GM12878 (cell line): ENCODE measurements at regions not wholly inside any gene's neighbourhood (a gene's known extent, or its start where the extent isn't known, plus 50 kb on each side); places are given as distances from the start of the nearest gene placed in this dataset.

Experiments
- ATAC-seq: fragments of 200-7000 bp; cut with Tn5 transposase; 3 replicates; pipeline ENCODE4 v1.9.1; 2020; ENCODE audit warnings: mild to moderate bottlenecking, moderate library complexity
- BruUV-seq: library from RNA; stranded (reverse); fragments of 400-500 nt; replicated peaks from 2 replicates; lab custom pipeline; 2021; lab: Mats Ljungman, UMichigan
- CTCF ChIA-PET: fragments of 300-600 bp; sonication (Branson Sonifier 250); formaldehyde crosslinking; extraction: SDS; loops from one replicate; lab custom pipeline; 2021; ENCODE audit warnings: inconsistent platforms; lab: Yijun Ruan, JAX
- POLR2A ChIA-PET: fragments of 350-600 bp; formaldehyde crosslinking; extraction: SDS; loops from one replicate; lab custom pipeline; 2021; ENCODE audit warnings: inconsistent platforms; lab: Charles Lee
- RAD21 ChIA-PET: fragments of 300-600 bp; sonication (Branson Sonifier 250); formaldehyde crosslinking; loops from one replicate; lab custom pipeline; 2023; ENCODE audit warnings: antibody characterized with exemption; ENCODE audit not compliant: unreplicated experiment; lab: Charles Lee
- SMC1A ChIA-PET: fragments of 300-600 bp; sonication (Branson Sonifier 250); formaldehyde crosslinking; loops from one replicate; lab custom pipeline; 2023; ENCODE audit not compliant: unreplicated experiment, uncharacterized antibody; lab: Charles Lee
- DNase-seq: peaks from one replicate; pipeline ENCODE4 v3.0.0-alpha.2; 2011; ENCODE audit warnings: low read depth, low spot score
- FAIRE-seq: peaks from 3 replicates; lab custom pipeline; 2011; peaks lifted over from hg19 to GRCh38; lab: Jason Lieb, UNC
- H2AFZ ChIP-seq: 2 replicates; pipeline ENCODE4 v1.6.0; 2011; ENCODE audit warnings: low read depth, low read length, control low read depth; ENCODE audit not compliant: control insufficient read depth
- H3K27ac ChIP-seq: 2 replicates; pipeline ENCODE4 v1.5.1; 2011; ENCODE audit warnings: control low read depth; ENCODE audit not compliant: control insufficient read depth, insufficient read depth
- H3K27me3 ChIP-seq, 2 experiments: replicated peaks in 1 of 2; 2 replicates each; pipeline versions ENCODE4 v1.6.0 to v1.6.1; 2011; ENCODE audit warnings: low read length in 1 of 2; ENCODE audit not compliant: control insufficient read depth in 2 of 2, insufficient read depth in 2 of 2
- H3K36me3 ChIP-seq, 2 experiments: 2 replicates each; pipeline ENCODE4 v1.5.1; 2011; ENCODE audit warnings: low read length in 1 of 2; ENCODE audit not compliant: control insufficient read depth in 2 of 2, insufficient read depth in 2 of 2
- H3K4me1 ChIP-seq: 2 replicates; pipeline ENCODE4 v1.6.1; 2011; ENCODE audit warnings: mild to moderate bottlenecking, low read length, moderate library complexity, mixed read lengths; ENCODE audit not compliant: control insufficient read depth, insufficient read depth
- H3K4me2 ChIP-seq: 2 replicates; pipeline ENCODE4 v1.6.0; 2011; ENCODE audit warnings: control low read depth; ENCODE audit not compliant: control insufficient read depth, insufficient read depth
- H3K4me3 ChIP-seq: fragments of 200-600 bp; sonication (generic); 2 replicates; pipeline ENCODE4 v1.5.1; 2016
- H3K79me2 ChIP-seq: 2 replicates; pipeline ENCODE4 v1.6.0; 2011; ENCODE audit warnings: low read length; ENCODE audit not compliant: control insufficient read depth, insufficient read depth
- H3K9ac ChIP-seq: 2 replicates; pipeline ENCODE4 v1.8.0; 2011; ENCODE audit warnings: low read length, control low read depth, mixed read lengths; ENCODE audit not compliant: control insufficient read depth, insufficient read depth
- H3K9me3 ChIP-seq: replicated peaks from 3 replicates; pipeline ENCODE4 v1.5.1; 2011; ENCODE audit warnings: mild to moderate bottlenecking, low read length; ENCODE audit not compliant: control insufficient read depth, insufficient read depth
- H4K20me1 ChIP-seq: 2 replicates; pipeline ENCODE4 v1.6.0; 2011; ENCODE audit not compliant: control insufficient read depth, insufficient read depth
- ASH2L ChIP-seq: fragments of 300-600, 200-600 bp; sonication (generic); IDR thresholded peaks from 2 replicates; pipeline ENCODE4 v1.6.1; 2017; ENCODE audit warnings: low read depth, mild to moderate bottlenecking, borderline replicate concordance
- ATF2 ChIP-seq: IDR thresholded peaks from 2 replicates; pipeline ENCODE4 v1.6.1; 2012; ENCODE audit warnings: low read length, inconsistent platforms
- CBFB ChIP-seq: IDR thresholded peaks from 2 replicates; pipeline ENCODE4 v1.6.1; 2016; ENCODE audit warnings: antibody characterized with exemption, low read depth
- CREB1 ChIP-seq: IDR thresholded peaks from 2 replicates; pipeline ENCODE4 v1.6.1; 2012; ENCODE audit warnings: low read depth, mild to moderate bottlenecking, inconsistent platforms
- E4F1 ChIP-seq: fragments of 450-650 bp; IDR thresholded peaks from 2 replicates; pipeline ENCODE4 v1.6.1; 2018; ENCODE audit warnings: borderline replicate concordance, mild to moderate bottlenecking; ENCODE audit not compliant: partially characterized antibody
- MTA3 ChIP-seq: IDR thresholded peaks from 2 replicates; pipeline ENCODE4 v1.6.1; 2012; ENCODE audit warnings: low read length, inconsistent platforms, borderline replicate concordance
- MYB ChIP-seq: fragments of 150-350 bp; IDR thresholded peaks from 2 replicates; pipeline ENCODE4 v1.6.1; 2014; ENCODE audit warnings: mild to moderate bottlenecking, low read depth, low read length, borderline replicate concordance
- SIN3A ChIP-seq: IDR thresholded peaks from 2 replicates; pipeline ENCODE4 v1.6.1; 2012; ENCODE audit warnings: low read depth, low read length, improper control_type of control experiment
- SRF ChIP-seq, 2 experiments: IDR thresholded peaks; 2 replicates each; pipeline ENCODE4 v1.6.1; 2011; ENCODE audit warnings: low read depth in 2 of 2, low read length in 2 of 2, mild to moderate bottlenecking in 1 of 2, moderate library complexity in 1 of 2
- TCF7 ChIP-seq: IDR thresholded peaks from 2 replicates; pipeline ENCODE4 v1.6.1; 2014; ENCODE audit warnings: antibody characterized with exemption, borderline replicate concordance
- ZBTB40 ChIP-seq: fragments of 450-650 bp; IDR thresholded peaks from 2 replicates; pipeline ENCODE4 v1.6.1; 2016; ENCODE audit warnings: mild to moderate bottlenecking, moderate library complexity, borderline replicate concordance
- ZNF24 ChIP-seq: fragments of 450-650 bp; IDR thresholded peaks from 2 replicates; pipeline ENCODE4 v1.6.1; 2017; ENCODE audit warnings: antibody characterized with exemption, mild to moderate bottlenecking
- WGBS: methylation state at CpG from one replicate; pipeline ENCODE4 v1.1.6; 2016; ENCODE audit warnings: low lambda C conversion rate; ENCODE audit not compliant: insufficient replicate concordance, insufficient coverage; ENCODE audit errors: missing lambda C conversion rate; 5-methylcytosine and 5-hydroxymethylcytosine counted together
- in situ Hi-C: fragments of 300-500 bp; cut with MboI; formaldehyde crosslinking; loops from 9 replicates; pipeline ENCODE4 v1.14.3; 2018; ENCODE audit warnings: mixed read lengths
- intact Hi-C: fragments of 100-400 bp; cut with micrococcal nuclease; formaldehyde crosslinking; loops from one replicate; pipeline ENCODE4 v1.14.2; 2022; ENCODE audit not compliant: unreplicated experiment
- TF ChIP-seq, protein P1 (sequence below): fragments of 150-350 bp; IDR thresholded peaks from 2 replicates; pipeline ENCODE4 v1.6.1; 2014; ENCODE audit warnings: mild to moderate bottlenecking, low read depth, low read length
- TF ChIP-seq, protein P2 (sequence below): fragments of 450-650 bp; IDR thresholded peaks from 2 replicates; pipeline ENCODE4 v1.6.1; 2014; ENCODE audit warnings: mild to moderate bottlenecking

- POLR2A ChIA-PET = no interaction called here
- no TSS peak for BruUV-seq
- H2AFZ ChIP-seq = no peak overlapping the region; the same call in 1 of the 2 replicates
- H4K20me1 ChIP-seq = no peaks in the 10 kb centered on the region
- ATAC-seq (0 out of 3 replicates have a peak, but pooled peaks have one; percentile 32), DNase-seq (no peak), FAIRE-seq (no peak)
- in situ Hi-C loops (loop anchor here (25.0 kb wide), 1 partner anchor 877 kb away; no protein-coding TSS in a partner anchor), intact Hi-C loops (no loop called here)
- RAD21 ChIA-PET = no interaction called here
- CTCF ChIA-PET = no interaction called here
- H3K9me3 ChIP-seq = no peaks in the 10 kb centered on the region
- no peaks in the 10 kb centered on the region for H3K27me3 ChIP-seq
- no peak overlapping the region for H3K4me3 ChIP-seq
- SMC1A ChIA-PET = no interaction called here
- 35% methylated on average over 7 of the region's 7 CpGs for WGBS
- H3K27ac ChIP-seq = no peak overlapping the region
- no peaks in the 10 kb centered on the region for H3K79me2 ChIP-seq
- H3K36me3 ChIP-seq = no peaks in the 10 kb centered on the region
- no peak overlapping the region for H3K4me2 ChIP-seq
- H3K9ac ChIP-seq = no peak overlapping the region
- H3K4me1 ChIP-seq = no peaks in the 10 kb centered on the region
- no peak for TF ChIP-seq TCF7
- TF ChIP-seq SIN3A = no peak
- TF ChIP-seq CREB1 = no peak
- no peak for TF ChIP-seq ZNF24
- no peak for TF ChIP-seq MTA3
- no peak for TF ChIP-seq MYB
- no peak for TF ChIP-seq CBFB
- TF ChIP-seq ASH2L = no peak
- TF ChIP-seq E4F1 = no peak
- TF ChIP-seq, protein P1, sequence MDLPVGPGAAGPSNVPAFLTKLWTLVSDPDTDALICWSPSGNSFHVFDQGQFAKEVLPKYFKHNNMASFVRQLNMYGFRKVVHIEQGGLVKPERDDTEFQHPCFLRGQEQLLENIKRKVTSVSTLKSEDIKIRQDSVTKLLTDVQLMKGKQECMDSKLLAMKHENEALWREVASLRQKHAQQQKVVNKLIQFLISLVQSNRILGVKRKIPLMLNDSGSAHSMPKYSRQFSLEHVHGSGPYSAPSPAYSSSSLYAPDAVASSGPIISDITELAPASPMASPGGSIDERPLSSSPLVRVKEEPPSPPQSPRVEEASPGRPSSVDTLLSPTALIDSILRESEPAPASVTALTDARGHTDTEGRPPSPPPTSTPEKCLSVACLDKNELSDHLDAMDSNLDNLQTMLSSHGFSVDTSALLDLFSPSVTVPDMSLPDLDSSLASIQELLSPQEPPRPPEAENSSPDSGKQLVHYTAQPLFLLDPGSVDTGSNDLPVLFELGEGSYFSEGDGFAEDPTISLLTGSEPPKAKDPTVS = no peak
- no peak for TF ChIP-seq ZBTB40
- no peak for TF ChIP-seq SRF (IDR thresholded peaks at IDR 0.05; ENCODE audit: low read depth in 2 of 2, low read length in 2 of 2)
- no peak for TF ChIP-seq ATF2
- TF ChIP-seq, protein P2, sequence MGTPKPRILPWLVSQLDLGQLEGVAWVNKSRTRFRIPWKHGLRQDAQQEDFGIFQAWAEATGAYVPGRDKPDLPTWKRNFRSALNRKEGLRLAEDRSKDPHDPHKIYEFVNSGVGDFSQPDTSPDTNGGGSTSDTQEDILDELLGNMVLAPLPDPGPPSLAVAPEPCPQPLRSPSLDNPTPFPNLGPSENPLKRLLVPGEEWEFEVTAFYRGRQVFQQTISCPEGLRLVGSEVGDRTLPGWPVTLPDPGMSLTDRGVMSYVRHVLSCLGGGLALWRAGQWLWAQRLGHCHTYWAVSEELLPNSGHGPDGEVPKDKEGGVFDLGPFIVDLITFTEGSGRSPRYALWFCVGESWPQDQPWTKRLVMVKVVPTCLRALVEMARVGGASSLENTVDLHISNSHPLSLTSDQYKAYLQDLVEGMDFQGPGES = no peak
These were observed 83.0 kb downstream of the AASDHPPT start for GRCh38 chr11:106160494-106160893.
